ENCODE measurements at regions not wholly inside any gene's neighbourhood (a gene's known extent, or its start where the extent isn't known, plus 50 kb on each side); places are given as distances from the start of the nearest gene placed in this dataset.

GRCh38 chr9:96140296-96141127, 161.5 kb downstream of the HSD17B3 start:
- peak overlapping the region; percentile 0 to 58 for H3K27ac ChIP-seq
- no peak overlapping the region for H3K4me3 ChIP-seq
- no peak for TF ChIP-seq CTCF (IDR thresholded peaks at IDR 0.05)
- DNase-seq (ENCODE audit: low spot score) = no peak

DNA sequence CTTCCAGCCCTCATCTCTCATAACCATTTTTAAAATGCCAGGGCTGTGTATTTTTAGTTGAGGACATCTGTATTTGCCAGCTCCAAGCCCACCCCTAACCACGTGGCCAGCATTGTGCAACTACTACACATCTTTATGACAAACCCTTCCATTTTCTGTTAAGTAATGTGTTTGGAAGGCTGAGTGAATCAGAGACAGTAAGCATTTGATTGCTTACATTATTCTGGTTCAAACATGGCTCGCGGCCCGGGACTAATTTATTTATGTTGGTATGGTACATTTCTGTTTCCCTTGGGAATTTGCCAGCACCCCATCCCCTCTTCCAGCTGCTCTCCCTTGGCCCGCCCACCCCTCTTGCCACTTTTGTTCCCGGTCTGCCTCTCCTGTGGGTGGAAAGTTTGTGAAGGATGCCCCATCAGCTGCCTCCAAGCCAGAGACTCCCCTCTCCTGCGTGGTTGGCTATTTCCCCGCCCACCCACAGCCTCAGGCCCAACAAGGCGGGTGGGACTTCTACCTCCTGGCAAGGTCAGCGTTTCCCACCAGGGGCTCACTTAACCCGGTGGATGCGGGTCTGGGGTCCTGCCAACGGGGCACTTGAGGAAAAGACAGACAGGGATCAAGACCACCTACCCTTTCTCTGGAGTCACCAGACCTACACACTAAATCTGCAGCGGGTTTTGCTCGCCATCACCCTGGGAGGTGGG, 162.2 kb downstream of the HSD17B3 start:
- TF ChIP-seq CTCF (IDR thresholded peaks at IDR 0.05) = no peak
- DNase-seq (ENCODE audit: low spot score) = peak; percentile 85
- peak overlapping the region; percentile 0 to 58 for H3K27ac ChIP-seq
- peak overlapping the region; percentile 48 for H3K4me3 ChIP-seq

GRCh38 chr9:96138616-96139015, 163.4 kb downstream of the HSD17B3 start:
- H3K27ac ChIP-seq = peak overlapping the region in 1 of 2 donors; percentile 58
- no peak for DNase-seq (ENCODE audit: low spot score)

GRCh38 chr9:96137671-96138429, 164.1 kb downstream of the HSD17B3 start:
- no peak for DNase-seq (ENCODE audit: low spot score)
- Histone ChIP-seq H3K4me3 (peak overlapping the region; percentile 57), H3K27ac (peak overlapping the region; percentile 5 to 64)
- no peak for TF ChIP-seq CTCF (IDR thresholded peaks at IDR 0.05)

More at GRCh38 chr9:96138616-96139015, 163.4 kb downstream of the HSD17B3 start:
- H3K4me3 ChIP-seq = no peak overlapping the region
- no peak for TF ChIP-seq CTCF (IDR thresholded peaks at IDR 0.05)

DNA sequence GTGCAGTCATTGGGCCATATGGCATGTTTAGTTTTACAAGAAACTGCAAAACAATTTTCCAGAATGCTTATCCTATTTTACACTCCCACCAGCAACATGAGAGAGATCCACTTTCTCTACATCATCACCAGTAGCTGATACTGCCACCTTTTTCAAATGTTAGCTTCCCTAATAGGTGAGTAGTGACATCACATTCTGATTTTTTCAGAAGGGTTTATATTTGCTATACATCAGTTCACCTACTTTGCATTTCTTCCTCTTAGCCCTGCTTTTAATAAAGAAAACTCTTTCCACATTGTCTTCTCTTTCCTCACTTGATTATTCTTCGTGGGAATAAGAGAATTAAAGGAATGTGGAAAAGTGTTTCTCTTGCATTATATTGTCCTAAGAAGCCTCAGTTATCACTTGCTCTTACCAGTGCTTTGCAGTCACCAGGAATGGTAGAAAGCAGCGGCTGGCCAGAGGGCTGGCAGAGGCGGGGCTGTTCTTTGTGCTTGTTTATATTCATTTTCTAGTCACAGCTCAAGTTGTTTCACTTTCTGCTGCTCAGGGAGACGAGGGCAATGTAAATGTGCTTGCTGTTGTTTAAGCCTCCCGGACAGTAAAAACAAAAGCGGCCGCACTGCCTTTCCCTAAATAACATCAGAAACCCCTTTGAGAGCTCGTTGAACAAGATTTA, 164.8 kb downstream of the HSD17B3 start:
- Histone ChIP-seq H3K27ac (peak overlapping the region; percentile 5 to 64), H3K4me3 (peak overlapping the region; percentile 57)
- no peak for TF ChIP-seq CTCF (IDR thresholded peaks at IDR 0.05)
- DNase-seq (ENCODE audit: low spot score) = no peak

DNA sequence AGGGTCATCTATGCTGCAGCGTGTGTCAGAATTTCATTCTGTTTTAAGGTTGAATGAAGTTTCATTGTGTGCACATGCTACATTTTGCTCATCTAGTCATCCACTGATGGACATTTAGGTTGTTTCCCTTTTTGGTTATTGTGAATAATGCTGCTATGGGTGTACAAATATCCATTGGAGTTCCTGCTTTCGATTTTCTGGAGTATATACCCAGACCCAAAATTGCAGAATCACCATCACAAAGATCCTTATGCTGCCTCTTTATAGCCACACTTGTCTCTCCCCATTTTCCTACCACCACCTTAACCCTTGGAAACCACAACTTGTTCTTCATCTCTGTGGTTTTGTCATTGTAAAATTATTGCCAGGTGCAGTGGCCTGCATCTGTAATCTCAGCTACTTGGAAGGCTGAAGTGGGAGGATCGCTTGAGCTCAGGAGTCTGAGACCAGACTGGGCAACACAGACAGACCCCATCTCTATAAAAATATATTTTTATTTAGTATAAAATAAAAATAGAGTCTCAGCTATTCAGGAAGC, 166.2 kb downstream of the HSD17B3 start:
- Histone ChIP-seq H3K4me3 (no peak overlapping the region), H3K27ac (no peak overlapping the region)
- no peak for TF ChIP-seq CTCF (IDR thresholded peaks at IDR 0.05)
- DNase-seq (ENCODE audit: low spot score) = no peak
